Activated CD4-positive, alpha-beta T cell treated with anti-CD3 and anti-CD28 coated beads, Interleukin-2, amount 10 ng/mL, durations not matched to agents 24 days and 14 days (primary cell): ENCODE measurements at regions not wholly inside any gene's neighbourhood (a gene's known extent, or its start where the extent isn't known, plus 50 kb on each side); places are given as distances from the start of the nearest gene placed in this dataset.

Experiments
- DNase-seq: peaks from one replicate; pipeline ENCODE4 v3.0.0; 2022
- H3K27ac Mint-ChIP-seq: one replicate; pipeline ENCODE4 v1.8.0; 2022; ENCODE audit warnings: mild to moderate bottlenecking, mixed read lengths
- H3K27me3 Mint-ChIP-seq: one replicate; pipeline ENCODE4 v1.8.0; 2022; ENCODE audit warnings: mixed read lengths
- H3K36me3 Mint-ChIP-seq: one replicate; pipeline ENCODE4 v1.8.0; 2022; ENCODE audit warnings: low read depth, mild to moderate bottlenecking, mixed read lengths
- H3K4me1 Mint-ChIP-seq: one replicate; pipeline ENCODE4 v1.8.0; 2021; ENCODE audit warnings: mixed read lengths
- H3K4me3 Mint-ChIP-seq: one replicate; pipeline ENCODE4 v1.8.0; 2022; ENCODE audit warnings: mild to moderate bottlenecking, moderate library complexity, mixed read lengths
- H3K9me3 Mint-ChIP-seq: one replicate; pipeline ENCODE4 v1.8.0; 2021; ENCODE audit warnings: mixed read lengths
- intact Hi-C: fragments of 100-400 bp; cut with micrococcal nuclease; formaldehyde crosslinking; loops from one replicate; pipeline ENCODE4 v1.15.1; 2023

- H3K4me3 Mint-ChIP-seq: no peak overlapping the region
- H3K36me3 Mint-ChIP-seq: no peaks in the 10 kb centered on the region
- H3K9me3 Mint-ChIP-seq: no peaks in the 10 kb centered on the region
- H3K4me1 Mint-ChIP-seq: no peaks in the 10 kb centered on the region
- DNase-seq: no peak
- H3K27me3 Mint-ChIP-seq: no peaks in the 10 kb centered on the region
- intact Hi-C loops: no loop called here
- no peak overlapping the region for H3K27ac Mint-ChIP-seq
These were observed 247.0 kb downstream of the TMX3 start for GRCh38 chr18:68467957-68468356.

- no peaks in the 10 kb centered on the region for H3K9me3 Mint-ChIP-seq
- no peaks in the 10 kb centered on the region for H3K27me3 Mint-ChIP-seq
- H3K4me3 Mint-ChIP-seq: no peak overlapping the region
- H3K27ac Mint-ChIP-seq: no peak overlapping the region
- H3K4me1 Mint-ChIP-seq: no peaks in the 10 kb centered on the region
- H3K36me3 Mint-ChIP-seq: no peaks in the 10 kb centered on the region
- intact Hi-C loops: no loop called here
- no peak for DNase-seq
These were observed 247.6 kb downstream of the TMX3 start for GRCh38 chr18:68467329-68467728.

GRCh38 chr18:68466672-68467071 is 248.2 kb downstream of the TMX3 start:
- DNase-seq: no peak
- H3K27ac Mint-ChIP-seq: no peak overlapping the region
- no peaks in the 10 kb centered on the region for H3K36me3 Mint-ChIP-seq
- no peaks in the 10 kb centered on the region for H3K27me3 Mint-ChIP-seq
- no peaks in the 10 kb centered on the region for H3K4me1 Mint-ChIP-seq
- H3K9me3 Mint-ChIP-seq: no peaks in the 10 kb centered on the region
- intact Hi-C loops: no loop called here
- no peak overlapping the region for H3K4me3 Mint-ChIP-seq

- H3K27ac Mint-ChIP-seq: no peak overlapping the region
- intact Hi-C loops: no loop called here
- no peaks in the 10 kb centered on the region for H3K36me3 Mint-ChIP-seq
- H3K9me3 Mint-ChIP-seq: no peaks in the 10 kb centered on the region
- DNase-seq: no peak
- no peak overlapping the region for H3K4me3 Mint-ChIP-seq
- no peaks in the 10 kb centered on the region for H3K27me3 Mint-ChIP-seq
- no peaks in the 10 kb centered on the region for H3K4me1 Mint-ChIP-seq
These were observed 252.1 kb downstream of the TMX3 start for GRCh38 chr18:68462766-68463165.

GRCh38 chr18:68462148-68462547 is 252.8 kb downstream of the TMX3 start:
- no peaks in the 10 kb centered on the region for H3K4me1 Mint-ChIP-seq
- no peak for DNase-seq
- no peaks in the 10 kb centered on the region for H3K9me3 Mint-ChIP-seq
- intact Hi-C loops: no loop called here
- no peaks in the 10 kb centered on the region for H3K27me3 Mint-ChIP-seq
- H3K27ac Mint-ChIP-seq: no peak overlapping the region
- H3K36me3 Mint-ChIP-seq: no peaks in the 10 kb centered on the region
- H3K4me3 Mint-ChIP-seq: no peak overlapping the region

- Mint-ChIP-seq H3K4me1 (no peaks in the 10 kb centered on the region), H3K27me3 (no peaks in the 10 kb centered on the region)
These were observed 253.4 kb downstream of the TMX3 start for GRCh38 chr18:68461481-68462018.

GRCh38 chr18:68459968-68460367 is 254.9 kb downstream of the TMX3 start:
- H3K27me3 Mint-ChIP-seq: no peaks in the 10 kb centered on the region
- H3K4me3 Mint-ChIP-seq: no peak overlapping the region
- H3K9me3 Mint-ChIP-seq: no peaks in the 10 kb centered on the region
- no peak overlapping the region for H3K27ac Mint-ChIP-seq
- H3K36me3 Mint-ChIP-seq: no peaks in the 10 kb centered on the region
- intact Hi-C loops: no loop called here
- H3K4me1 Mint-ChIP-seq: no peaks in the 10 kb centered on the region
- no peak for DNase-seq

More at GRCh38 chr18:68461481-68462018, 253.4 kb downstream of the TMX3 start:
- no peak overlapping the region for H3K27ac Mint-ChIP-seq
- H3K36me3 Mint-ChIP-seq: no peaks in the 10 kb centered on the region
- no peaks in the 10 kb centered on the region for H3K9me3 Mint-ChIP-seq
- intact Hi-C loops: no loop called here
- no peak for DNase-seq
- no peak overlapping the region for H3K4me3 Mint-ChIP-seq

GRCh38 chr18:68456985-68457384 is 257.9 kb downstream of the TMX3 start:
- Mint-ChIP-seq H3K27me3 (no peaks in the 10 kb centered on the region), H3K9me3 (no peaks in the 10 kb centered on the region), H3K4me3 (no peak overlapping the region), H3K4me1 (no peaks in the 10 kb centered on the region), H3K27ac (no peak overlapping the region), H3K36me3 (no peaks in the 10 kb centered on the region)
- no peak for DNase-seq
- intact Hi-C loops: no loop called here

- H3K27me3 Mint-ChIP-seq: no peaks in the 10 kb centered on the region
- H3K4me3 Mint-ChIP-seq: no peak overlapping the region
- no peak for DNase-seq
- H3K27ac Mint-ChIP-seq: no peak overlapping the region
- intact Hi-C loops: no loop called here
- no peaks in the 10 kb centered on the region for H3K9me3 Mint-ChIP-seq
- no peaks in the 10 kb centered on the region for H3K36me3 Mint-ChIP-seq
- H3K4me1 Mint-ChIP-seq: no peaks in the 10 kb centered on the region
These were observed 259.7 kb downstream of the TMX3 start for GRCh38 chr18:68455229-68455603.

GRCh38 chr18:68454511-68455228 is 260.2 kb downstream of the TMX3 start:
- H3K4me3 Mint-ChIP-seq: no peak overlapping the region
- no peaks in the 10 kb centered on the region for H3K27me3 Mint-ChIP-seq
- intact Hi-C loops: no loop called here
- no peaks in the 10 kb centered on the region for H3K4me1 Mint-ChIP-seq
- H3K27ac Mint-ChIP-seq: no peak overlapping the region
- no peaks in the 10 kb centered on the region for H3K9me3 Mint-ChIP-seq
- no peaks in the 10 kb centered on the region for H3K36me3 Mint-ChIP-seq
- no peak for DNase-seq

GRCh38 chr18:68449292-68449691 is 265.6 kb downstream of the TMX3 start:
- H3K4me3 Mint-ChIP-seq: no peak overlapping the region
- H3K36me3 Mint-ChIP-seq: no peaks in the 10 kb centered on the region
- peaks cover 3% of the 10 kb centered on the region for H3K9me3 Mint-ChIP-seq
- H3K27me3 Mint-ChIP-seq: no peaks in the 10 kb centered on the region
- DNase-seq: no peak
- H3K4me1 Mint-ChIP-seq: no peaks in the 10 kb centered on the region
- no peak overlapping the region for H3K27ac Mint-ChIP-seq
- intact Hi-C loops: no loop called here

GRCh38 chr18:68448736-68449135 is 266.2 kb downstream of the TMX3 start:
- Mint-ChIP-seq H3K36me3 (no peaks in the 10 kb centered on the region), H3K27me3 (no peaks in the 10 kb centered on the region), H3K4me3 (no peak overlapping the region), H3K4me1 (no peaks in the 10 kb centered on the region), H3K27ac (no peak overlapping the region), H3K9me3 (peaks cover 4% of the 10 kb centered on the region)
- intact Hi-C loops: no loop called here
- DNase-seq: no peak

GRCh38 chr18:68447286-68447685 is 267.6 kb downstream of the TMX3 start:
- DNase-seq: no peak
- intact Hi-C loops: no loop called here
- no peaks in the 10 kb centered on the region for H3K4me1 Mint-ChIP-seq
- H3K36me3 Mint-ChIP-seq: no peaks in the 10 kb centered on the region
- H3K4me3 Mint-ChIP-seq: no peak overlapping the region
- H3K9me3 Mint-ChIP-seq: peaks cover 4% of the 10 kb centered on the region
- H3K27me3 Mint-ChIP-seq: no peaks in the 10 kb centered on the region
- H3K27ac Mint-ChIP-seq: no peak overlapping the region

- H3K4me1 Mint-ChIP-seq: no peaks in the 10 kb centered on the region
- no peak overlapping the region for H3K4me3 Mint-ChIP-seq
- H3K9me3 Mint-ChIP-seq: peaks cover 7% of the 10 kb centered on the region
- H3K36me3 Mint-ChIP-seq: no peaks in the 10 kb centered on the region
- intact Hi-C loops: no loop called here
- DNase-seq: no peak
- no peak overlapping the region for H3K27ac Mint-ChIP-seq
- H3K27me3 Mint-ChIP-seq: no peaks in the 10 kb centered on the region
These were observed 269.1 kb downstream of the TMX3 start for GRCh38 chr18:68445668-68446426.
